22Rv1 (cell line): ENCODE measurements at regions not wholly inside any gene's neighbourhood (a gene's known extent, or its start where the extent isn't known, plus 50 kb on each side); places are given as distances from the start of the nearest gene placed in this dataset.
"Not testable (repeated sequence)": the region's sequence is repeated elsewhere in the genome, so short reads cannot be mapped to it uniquely, and the experiment has no call there.

ENCODE experiments used
- H3K27ac ChIP-seq: fragments of 450-650 bp; 2 replicates; pipeline ENCODE4 v1.5.1; 2017
- CTCF ChIP-seq: fragments of 450-650 bp; IDR thresholded peaks from 2 replicates; pipeline ENCODE4 v1.5.1; 2017; ENCODE audit warnings: mild to moderate bottlenecking
- ZFX ChIP-seq: fragments of 450-650 bp; IDR thresholded peaks from 2 replicates; pipeline ENCODE4 v1.6.1; 2017; ENCODE audit warnings: antibody characterized with exemption, borderline replicate concordance

- H3K27ac ChIP-seq = no peak overlapping the region
- TF ChIP-seq CTCF = no peak
Observed at GRCh38 chr3:187810021-187810446, 64.8 kb upstream of the BCL6 start.

- no peak overlapping the region for H3K27ac ChIP-seq
- TF ChIP-seq ZFX (no peak), CTCF (no peak)
Observed at GRCh38 chr3:187811585-187812250, 66.5 kb upstream of the BCL6 start.

DNA sequence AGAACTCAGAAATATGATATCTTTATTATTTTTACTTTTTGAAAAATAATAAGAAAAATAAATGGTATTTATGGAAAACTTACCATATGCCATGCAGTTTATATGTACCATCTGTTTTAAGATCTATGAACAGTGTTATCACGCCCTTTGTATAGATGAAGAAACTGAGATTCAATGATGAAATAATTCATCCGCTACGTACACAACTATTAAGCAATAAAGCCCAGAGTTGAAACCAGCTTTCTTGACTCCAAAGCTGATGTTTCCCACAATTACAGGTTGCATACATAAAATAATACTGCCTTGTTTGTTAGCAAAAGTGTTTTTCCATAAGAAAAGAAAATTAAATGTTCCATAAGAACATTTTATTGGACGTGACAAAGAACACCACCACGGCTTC, 67.2 kb upstream of the BCL6 start:
- no peak overlapping the region for H3K27ac ChIP-seq
- TF ChIP-seq CTCF (no peak), ZFX (no peak)

GRCh38 chr3:187813198-187813597, 67.9 kb upstream of the BCL6 start:
- no peak overlapping the region for H3K27ac ChIP-seq
- TF ChIP-seq ZFX (no peak), CTCF (no peak)

- H3K27ac ChIP-seq = not testable (repeated sequence)
Observed at GRCh38 chr3:187817766-187818165, 72.5 kb upstream of the BCL6 start.

GRCh38 chr3:187821616-187822317, 76.5 kb upstream of the BCL6 start:
- H3K27ac ChIP-seq = no peak overlapping the region
- TF ChIP-seq CTCF (no peak), ZFX (no peak)

- TF ChIP-seq CTCF (no peak), ZFX (no peak)
Observed at GRCh38 chr3:187822402-187822801, 77.1 kb upstream of the BCL6 start.

More at GRCh38 chr3:187822402-187822801, 77.1 kb upstream of the BCL6 start:
- no peak overlapping the region for H3K27ac ChIP-seq
